NB4 (cell line): ENCODE measurements at regions not wholly inside any gene's neighbourhood (a gene's known extent, or its start where the extent isn't known, plus 50 kb on each side); places are given as distances from the start of the nearest gene placed in this dataset.

ENCODE experiments used
- CTCF ChIP-seq: IDR thresholded peaks from one replicate; pipeline ENCODE4 v1.5.1; 2012; ENCODE audit warnings: low read depth, low read length
- POLR2A ChIP-seq: IDR thresholded peaks from 2 replicates; pipeline ENCODE4 v1.6.1; 2011; ENCODE audit warnings: mild to moderate bottlenecking; ENCODE audit not compliant: insufficient read length; ENCODE audit errors: extremely low read depth

- no peak for TF ChIP-seq POLR2A
- TF ChIP-seq CTCF, result no peak
Measured at GRCh38 chr9:75775166-75775565, 115.3 kb upstream of the PCSK5 start.
